ENCODE measurements at regions not wholly inside any gene's neighbourhood (a gene's known extent, or its start where the extent isn't known, plus 50 kb on each side); places are given as distances from the start of the nearest gene placed in this dataset.

- no peaks in the 10 kb centered on the region for H4K20me1 ChIP-seq (ENCODE audit: insufficient read depth, low read length)
- no peaks in the 10 kb centered on the region for H3K27me3 ChIP-seq (replicated peaks; ENCODE audit: insufficient read depth, low read length)
- peaks cover 48% of the 10 kb centered on the region for H3K4me1 ChIP-seq (ENCODE audit: low read length)
- H3K9ac ChIP-seq (ENCODE audit: low read length) = peak overlapping the region; percentile 10; the same call in 1 of the 2 replicates
- no peaks in the 10 kb centered on the region for H3K9me3 ChIP-seq (replicated peaks; ENCODE audit: insufficient read depth, low read length)
- peak overlapping the region; percentile 50 for H3K4me2 ChIP-seq (ENCODE audit: low read depth, low read length)
- peak overlapping the region; percentile 4; the same call in 1 of the 2 replicates for H2AFZ ChIP-seq (ENCODE audit: low read length)
- H3K9me2 ChIP-seq (replicated peaks; ENCODE audit: insufficient read depth, low read length) = no peaks in the 10 kb centered on the region
- TF ChIP-seq EZH2phosphoT487 (IDR thresholded peaks at IDR 0.05; ENCODE audit: low read length) (no peak), EZH2 (optimal IDR thresholded peaks at IDR 0.05; ENCODE audit: low read depth, low read length) (no peak), CTCF (IDR thresholded peaks at IDR 0.05; ENCODE audit: low read length) (no peak)
- H3K79me2 ChIP-seq (ENCODE audit: low read length) = no peaks in the 10 kb centered on the region
- DNase-seq = peak; percentile 65
- no peaks in the 10 kb centered on the region for H3K36me3 ChIP-seq (replicated peaks; ENCODE audit: insufficient read depth, low read length)
- peak overlapping the region; percentile 55; the same call in 1 of the 2 replicates for H3K27ac ChIP-seq (ENCODE audit: low read length)
- peak overlapping the region; percentile 39 for H3K4me3 ChIP-seq (ENCODE audit: low read length)
- H3F3A ChIP-seq (ENCODE audit: insufficient read depth, low read length) = peaks cover 20% of the 10 kb centered on the region
These were observed 137.3 kb upstream of the RPL34 start for GRCh38 chr4:108483079-108483478.

GRCh38 chr4:108480881-108481280 is 139.5 kb upstream of the RPL34 start:
- H2AFZ ChIP-seq (ENCODE audit: low read length) = no peak overlapping the region
- no peaks in the 10 kb centered on the region for H3K36me3 ChIP-seq (replicated peaks; ENCODE audit: insufficient read depth, low read length)
- H3K27ac ChIP-seq (ENCODE audit: low read length) = no peak overlapping the region; the same call in 1 of the 2 replicates
- no peak overlapping the region for H3K4me3 ChIP-seq (ENCODE audit: low read length)
- H3K27me3 ChIP-seq (replicated peaks; ENCODE audit: insufficient read depth, low read length) = no peaks in the 10 kb centered on the region
- no peaks in the 10 kb centered on the region for H3K9me3 ChIP-seq (replicated peaks; ENCODE audit: insufficient read depth, low read length)
- H3K79me2 ChIP-seq (ENCODE audit: low read length) = no peaks in the 10 kb centered on the region
- peaks cover 59% of the 10 kb centered on the region for H3K4me1 ChIP-seq (ENCODE audit: low read length)
- no peaks in the 10 kb centered on the region for H4K20me1 ChIP-seq (ENCODE audit: insufficient read depth, low read length)
- no peak overlapping the region for H3K9ac ChIP-seq (ENCODE audit: low read length)
- H3K4me2 ChIP-seq (ENCODE audit: low read depth, low read length) = no peak overlapping the region
- TF ChIP-seq CTCF (IDR thresholded peaks at IDR 0.05; ENCODE audit: low read length) (no peak), EZH2 (optimal IDR thresholded peaks at IDR 0.05; ENCODE audit: low read depth, low read length) (no peak), EZH2phosphoT487 (IDR thresholded peaks at IDR 0.05; ENCODE audit: low read length) (no peak)
- no peak for DNase-seq
- H3K9me2 ChIP-seq (replicated peaks; ENCODE audit: insufficient read depth, low read length) = no peaks in the 10 kb centered on the region
- peaks cover 27% of the 10 kb centered on the region for H3F3A ChIP-seq (ENCODE audit: insufficient read depth, low read length)

GRCh38 chr4:108477527-108478108 is 142.8 kb upstream of the RPL34 start:
- no peaks in the 10 kb centered on the region for H3K27me3 ChIP-seq (replicated peaks; ENCODE audit: insufficient read depth, low read length)
- H3K9me2 ChIP-seq (replicated peaks; ENCODE audit: insufficient read depth, low read length) = no peaks in the 10 kb centered on the region
- peak overlapping the region; percentile 83 for H2AFZ ChIP-seq (ENCODE audit: low read length)
- no peaks in the 10 kb centered on the region for H4K20me1 ChIP-seq (ENCODE audit: insufficient read depth, low read length)
- H3K79me2 ChIP-seq (ENCODE audit: low read length) = no peaks in the 10 kb centered on the region
- no peak overlapping the region; the same call in 1 of the 2 replicates for H3K9ac ChIP-seq (ENCODE audit: low read length)
- peak; percentile 61 for DNase-seq
- H3K27ac ChIP-seq (ENCODE audit: low read length) = peak overlapping the region; percentile 60; the same call in 1 of the 2 replicates
- H3K4me3 ChIP-seq (ENCODE audit: low read length) = peak overlapping the region; percentile 20; the same call in 1 of the 2 replicates
- no peaks in the 10 kb centered on the region for H3K9me3 ChIP-seq (replicated peaks; ENCODE audit: insufficient read depth, low read length)
- no peak for TF ChIP-seq CTCF (IDR thresholded peaks at IDR 0.05; ENCODE audit: low read length)
- TF ChIP-seq EZH2 (optimal IDR thresholded peaks at IDR 0.05; ENCODE audit: low read depth, low read length) = no peak
- TF ChIP-seq EZH2phosphoT487 (IDR thresholded peaks at IDR 0.05; ENCODE audit: low read length) = no peak
- peaks cover 30% of the 10 kb centered on the region for H3K4me1 ChIP-seq (ENCODE audit: low read length)
- H3K36me3 ChIP-seq (replicated peaks; ENCODE audit: insufficient read depth, low read length) = no peaks in the 10 kb centered on the region
- peaks cover 8% of the 10 kb centered on the region for H3F3A ChIP-seq (ENCODE audit: insufficient read depth, low read length)
- peak overlapping the region; percentile 66 for H3K4me2 ChIP-seq (ENCODE audit: low read depth, low read length)

All from MM.1S (cell line).